ENCODE measurements at regions not wholly inside any gene's neighbourhood (a gene's known extent, or its start where the extent isn't known, plus 50 kb on each side); places are given as distances from the start of the nearest gene placed in this dataset.

DNA sequence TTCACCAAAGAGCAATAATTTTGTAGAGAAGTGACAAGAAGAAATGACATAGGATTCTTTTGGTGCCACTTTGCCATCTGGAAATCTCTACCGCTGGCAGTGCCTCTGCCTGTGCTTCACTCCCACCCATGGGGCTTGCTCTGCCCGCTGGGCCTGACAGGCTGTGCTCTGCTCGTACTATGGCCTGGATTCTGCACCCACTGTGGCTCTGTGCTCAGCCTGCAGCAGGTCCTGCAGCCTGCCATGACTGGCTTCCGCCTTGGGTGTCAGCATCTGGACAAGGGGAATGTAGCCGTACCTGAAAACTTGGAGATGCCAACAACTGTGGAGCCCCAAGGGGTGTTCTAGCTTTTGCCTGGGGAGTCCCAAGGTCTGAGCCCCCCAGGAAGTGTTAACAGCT is 792.3 kb downstream of the CDH8 start:
- TF ChIP-seq, protein P1, sequence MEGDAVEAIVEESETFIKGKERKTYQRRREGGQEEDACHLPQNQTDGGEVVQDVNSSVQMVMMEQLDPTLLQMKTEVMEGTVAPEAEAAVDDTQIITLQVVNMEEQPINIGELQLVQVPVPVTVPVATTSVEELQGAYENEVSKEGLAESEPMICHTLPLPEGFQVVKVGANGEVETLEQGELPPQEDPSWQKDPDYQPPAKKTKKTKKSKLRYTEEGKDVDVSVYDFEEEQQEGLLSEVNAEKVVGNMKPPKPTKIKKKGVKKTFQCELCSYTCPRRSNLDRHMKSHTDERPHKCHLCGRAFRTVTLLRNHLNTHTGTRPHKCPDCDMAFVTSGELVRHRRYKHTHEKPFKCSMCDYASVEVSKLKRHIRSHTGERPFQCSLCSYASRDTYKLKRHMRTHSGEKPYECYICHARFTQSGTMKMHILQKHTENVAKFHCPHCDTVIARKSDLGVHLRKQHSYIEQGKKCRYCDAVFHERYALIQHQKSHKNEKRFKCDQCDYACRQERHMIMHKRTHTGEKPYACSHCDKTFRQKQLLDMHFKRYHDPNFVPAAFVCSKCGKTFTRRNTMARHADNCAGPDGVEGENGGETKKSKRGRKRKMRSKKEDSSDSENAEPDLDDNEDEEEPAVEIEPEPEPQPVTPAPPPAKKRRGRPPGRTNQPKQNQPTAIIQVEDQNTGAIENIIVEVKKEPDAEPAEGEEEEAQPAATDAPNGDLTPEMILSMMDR (conservative IDR thresholded peaks at IDR 0.05 in 1 of 2, IDR thresholded peaks at IDR 0.05 in 1 of 2; ENCODE audit: extremely low read depth in 1 of 2, insufficient read depth in 1 of 2, low read depth in 1 of 2, low read length in 2 of 2): no peak
- no peak for TF ChIP-seq EZH2 (IDR thresholded peaks at IDR 0.05; ENCODE audit: borderline replicate concordance, low read length)
